IMR-90 (cell line): ENCODE measurements at regions not wholly inside any gene's neighbourhood (a gene's known extent, or its start where the extent isn't known, plus 50 kb on each side); places are given as distances from the start of the nearest gene placed in this dataset.
A peak's percentile ranks its signal among the peaks of the same experiment; 100 is the strongest.

ENCODE experiments used
- ATAC-seq: fragments of 200-7000 bp; cut with Tn5 transposase; 2 replicates; pipeline ENCODE4 v1.9.1; 2020; ENCODE audit warnings: low read depth, mild to moderate bottlenecking, moderate library complexity
- BruUV-seq: library from RNA; stranded (reverse); fragments of 400-500 nt; replicated peaks from 2 replicates; lab custom pipeline; 2021; lab: Mats Ljungman, UMichigan
- CTCF ChIA-PET: fragments of 300-600 bp; formaldehyde crosslinking; extraction: SDS; loops from one replicate; lab custom pipeline; 2021; ENCODE audit warnings: antibody characterized with exemption; lab: Yijun Ruan, JAX
- POLR2A ChIA-PET: fragments of 300-600 bp; sonication (Branson Sonifier 250); formaldehyde crosslinking; loops from one replicate; lab custom pipeline; 2022; ENCODE audit warnings: antibody characterized with exemption; ENCODE audit not compliant: unreplicated experiment; lab: Charles Lee
- DNase-seq: peaks from one replicate; pipeline ENCODE4 v3.0.0; 2013
- H2AFZ ChIP-seq: replicated peaks from 2 replicates; pipeline ENCODE3; 2013; ENCODE audit warnings: low read length, mild to moderate bottlenecking; ENCODE audit not compliant: poor library complexity
- H2AK5ac ChIP-seq: 2 replicates; pipeline ENCODE4 v1.6.1; 2013; ENCODE audit warnings: low read depth, low read length, inconsistent platforms
- H2AK9ac ChIP-seq: replicated peaks from 2 replicates; pipeline ENCODE3; 2013; ENCODE audit warnings: mild to moderate bottlenecking, low read depth, low read length, moderate library complexity; ENCODE audit not compliant: poor library complexity
- H2BK120ac ChIP-seq: 2 replicates; pipeline ENCODE4 v1.6.1; 2013; ENCODE audit warnings: low read depth, low read length, inconsistent platforms
- H2BK15ac ChIP-seq: 3 replicates; pipeline ENCODE4 v1.6.1; 2013; ENCODE audit warnings: low read depth, low read length, inconsistent platforms
- H2BK20ac ChIP-seq: 2 replicates; pipeline ENCODE4 v1.6.1; 2013; ENCODE audit warnings: low read depth, mild to moderate bottlenecking, inconsistent platforms, low read length, moderate library complexity
- H2BK5ac ChIP-seq: 2 replicates; pipeline ENCODE4 v1.6.1; 2013; ENCODE audit warnings: mild to moderate bottlenecking, low read depth, low read length, inconsistent platforms; ENCODE audit not compliant: poor library complexity, severe bottlenecking
- H3K14ac ChIP-seq: replicated peaks from 2 replicates; pipeline ENCODE4 v1.6.1; 2013; ENCODE audit warnings: low read depth, low read length, inconsistent platforms
- H3K18ac ChIP-seq: 2 replicates; pipeline ENCODE4 v1.6.1; 2013; ENCODE audit warnings: low read depth, low read length, control low read depth
- H3K23ac ChIP-seq: 2 replicates; pipeline ENCODE4 v1.6.1; 2013; ENCODE audit warnings: low read depth, low read length, inconsistent platforms
- H3K27ac ChIP-seq: 2 replicates; pipeline ENCODE4 v1.5.1; 2013; ENCODE audit warnings: mild to moderate bottlenecking, control low read depth, low read length; ENCODE audit not compliant: insufficient read depth
- H3K27me3 ChIP-seq: 2 replicates; pipeline ENCODE4 v1.6.1; 2013; ENCODE audit warnings: low read length; ENCODE audit not compliant: control insufficient read depth, insufficient read depth
- H3K36me3 ChIP-seq: 2 replicates; pipeline ENCODE4 v1.6.1; 2013; ENCODE audit warnings: low read length, mixed read lengths; ENCODE audit not compliant: control insufficient read depth, insufficient read depth
- H3K4ac ChIP-seq: 2 replicates; pipeline ENCODE4 v1.6.1; 2013; ENCODE audit warnings: low read depth, low read length, inconsistent platforms
- H3K4me1 ChIP-seq: 2 replicates; pipeline ENCODE4 v1.6.1; 2013; ENCODE audit warnings: low read length, mixed read lengths; ENCODE audit not compliant: control insufficient read depth, insufficient read depth
- H3K4me2 ChIP-seq: 2 replicates; pipeline ENCODE4 v1.6.1; 2013; ENCODE audit warnings: low read depth, mild to moderate bottlenecking, control low read depth, low read length, moderate library complexity
- H3K4me3 ChIP-seq: 2 replicates; pipeline ENCODE4 v1.5.1; 2013; ENCODE audit warnings: low read depth, mild to moderate bottlenecking, control low read depth, low read length, moderate library complexity; ENCODE audit not compliant: insufficient read depth
- H3K56ac ChIP-seq: 2 replicates; pipeline ENCODE4 v1.6.1; 2013; ENCODE audit warnings: low read length, inconsistent platforms; ENCODE audit not compliant: insufficient read depth; ENCODE audit errors: extremely low read depth
- H3K79me1 ChIP-seq, 2 experiments: 2 replicates each; pipeline ENCODE4 v1.6.1; 2013; ENCODE audit warnings: low read length in 2 of 2, inconsistent platforms in 1 of 2, low read depth in 1 of 2
- H3K9ac ChIP-seq: 2 replicates; pipeline ENCODE4 v1.6.1; 2013; ENCODE audit warnings: low read depth, low read length, control low read depth
- H3K9me1 ChIP-seq: 2 replicates; pipeline ENCODE4 v1.6.1; 2013; ENCODE audit warnings: low read length, inconsistent platforms; ENCODE audit not compliant: insufficient read depth
- H3K9me3 ChIP-seq: 2 replicates; pipeline ENCODE4 v1.6.1; 2013; ENCODE audit warnings: low read length; ENCODE audit not compliant: control insufficient read depth, insufficient read depth
- H4K20me1 ChIP-seq: 2 replicates; pipeline ENCODE4 v1.6.1; 2013; ENCODE audit warnings: low read length, inconsistent platforms; ENCODE audit not compliant: insufficient read depth
- H4K5ac ChIP-seq: 2 replicates; pipeline ENCODE4 v1.6.1; 2013; ENCODE audit warnings: mild to moderate bottlenecking, low read depth, low read length, control low read depth
- H4K8ac ChIP-seq, 2 experiments: 2 replicates each; pipeline ENCODE4 v1.6.1; 2013; ENCODE audit warnings: low read depth in 2 of 2, low read length in 2 of 2, control low read depth in 1 of 2, inconsistent platforms in 1 of 2
- H4K91ac ChIP-seq: 2 replicates; pipeline ENCODE4 v1.6.1; 2013; ENCODE audit warnings: low read depth, low read length, inconsistent platforms; ENCODE audit not compliant: insufficient read depth
- MAFK ChIP-seq: IDR thresholded peaks from 2 replicates; pipeline ENCODE4 v1.6.1; 2012; ENCODE audit warnings: low read depth, low read length, improper control_type of control experiment
- MAZ ChIP-seq: IDR thresholded peaks from 2 replicates; pipeline ENCODE4 v1.6.1; 2012; ENCODE audit warnings: low read depth, mild to moderate bottlenecking, low read length, improper control_type of control experiment, moderate library complexity, borderline replicate concordance
- RAD21 ChIP-seq: IDR thresholded peaks from 2 replicates; pipeline ENCODE4 v1.6.1; 2012; ENCODE audit warnings: low read length, improper control_type of control experiment
- SMC3 ChIP-seq: fragments of 150-350 bp; IDR thresholded peaks from 2 replicates; pipeline ENCODE4 v1.6.1; 2016; ENCODE audit warnings: low read depth, mild to moderate bottlenecking, antibody characterized with exemption, low read length, moderate library complexity
- WGBS, 2 experiments: methylation state at CpG; one replicate each; pipeline versions ENCODE4 v1.1.5 to v1.1.7; 2013; ENCODE audit warnings: missing lambda C conversion rate in 2 of 2; ENCODE audit not compliant: insufficient read length in 1 of 2; ENCODE audit errors: extremely low coverage in 2 of 2; 5-methylcytosine and 5-hydroxymethylcytosine counted together
- dilution Hi-C: fragments of 300-500 bp; cut with HindIII; formaldehyde crosslinking; loops from one replicate; pipeline ENCODE4 v1.14.3; 2018; ENCODE audit warnings: low sequenced_read_pairs; ENCODE audit not compliant: unreplicated experiment
- in situ Hi-C: fragments of 300-500 bp; cut with MboI; formaldehyde crosslinking; loops from 3 replicates; pipeline ENCODE4 v1.14.3; 2019; ENCODE audit warnings: low sequenced_read_pairs, inconsistent platforms, mixed read lengths
- intact Hi-C: fragments of 100-400 bp; cut with micrococcal nuclease; formaldehyde crosslinking; loops from 2 replicates; pipeline ENCODE4 v1.10.0; 2022

GRCh38 chr2:188663301-188663700 lies 310.9 kb upstream of the COL3A1 start (continued):
- TF ChIP-seq SMC3 (no peak), MAZ (no peak), MAFK (no peak)

DNA sequence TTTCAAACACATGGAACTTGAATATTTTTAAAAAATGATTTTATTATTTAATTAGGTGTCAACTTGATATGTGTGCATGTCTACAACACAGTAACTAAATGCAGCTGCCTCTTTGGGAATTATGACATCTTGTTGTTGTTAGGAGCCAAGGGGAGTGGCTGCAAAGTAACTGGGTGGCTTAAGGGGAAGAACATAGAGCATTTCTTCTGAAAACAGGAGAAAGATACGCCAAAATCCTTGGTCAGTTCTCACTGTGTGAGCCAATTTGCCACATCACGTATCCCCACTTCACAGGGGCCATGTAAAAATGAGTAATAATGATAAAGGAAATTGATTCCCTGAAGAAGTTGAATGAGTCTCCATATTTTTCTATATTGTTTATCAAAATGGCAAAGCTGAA lies 309.8 kb upstream of the COL3A1 start:
- Histone ChIP-seq H4K20me1 (no peaks in the 10 kb centered on the region), H3K56ac (no peak overlapping the region), H3K4ac (peak overlapping the region; percentile 15; the same call in 1 of the 2 replicates), H4K5ac (no peak overlapping the region), H3K4me3 (no peak overlapping the region), H2AK9ac (no peak overlapping the region), H3K9me1 (peaks cover 2% of the 10 kb centered on the region), H2AK5ac (peak overlapping the region; percentile 48; the same call in 1 of the 2 replicates), H2AFZ (no peak overlapping the region), H4K8ac (peak overlapping the region in 1 of 2 experiments; percentile 43; a peak in 1 of 4 replicates), H3K4me2 (no peak overlapping the region), H4K91ac (peak overlapping the region; percentile 17; the same call in 1 of the 2 replicates), H2BK20ac (peak overlapping the region; percentile 79), H2BK5ac (no peak overlapping the region), H3K79me1 (no peaks in the 10 kb centered on the region), H3K4me1 (no peaks in the 10 kb centered on the region; the same call in 1 of the 2 replicates), H3K9ac (no peak overlapping the region), H2BK120ac (peak overlapping the region; percentile 37; the same call in 1 of the 2 replicates), H3K36me3 (no peaks in the 10 kb centered on the region), H2BK15ac (peak overlapping the region; percentile 89), H3K23ac (no peak overlapping the region), H3K27ac (no peak overlapping the region), H3K9me3 (no peaks in the 10 kb centered on the region), H3K14ac (no peak overlapping the region; the same call in 1 of the 2 replicates), H3K18ac (peak overlapping the region; percentile 46; the same call in 1 of the 2 replicates), H3K27me3 (no peaks in the 10 kb centered on the region)
- no TSS peak for BruUV-seq
- dilution Hi-C loops = no loop called here
- TF ChIP-seq SMC3 = no peak
- no peak for TF ChIP-seq RAD21
- in situ Hi-C loops = no loop called here
- ChIA-PET CTCF (no interaction called here), POLR2A (no interaction called here)
- intact Hi-C loops = no loop called here
- no CpG with 5 or more reads among the region's 2 CpGs for WGBS, 2 experiments
- DNase-seq (no peak), ATAC-seq (no peak)
